ENCODE measurements at regions not wholly inside any gene's neighbourhood (a gene's known extent, or its start where the extent isn't known, plus 50 kb on each side); places are given as distances from the start of the nearest gene placed in this dataset.

DNA sequence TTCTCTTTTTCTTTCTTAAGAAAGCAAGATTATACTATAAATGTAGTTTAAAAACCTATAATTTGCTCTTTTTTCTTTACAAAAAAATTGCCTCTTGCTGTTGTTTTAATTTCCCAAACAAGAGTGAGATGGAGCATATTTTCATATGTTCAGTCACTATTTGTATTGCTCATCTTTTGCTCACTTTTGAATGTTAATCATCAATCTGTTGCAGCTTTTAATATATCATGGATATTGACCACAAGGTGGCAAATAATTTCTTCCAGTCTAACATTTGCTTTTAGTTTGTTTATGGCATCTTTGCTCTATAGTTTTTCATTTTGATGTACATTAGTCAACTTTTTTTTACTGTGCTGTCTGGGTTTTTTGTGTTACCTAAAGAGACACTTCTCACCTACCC is 112.6 kb upstream of the THRB start:
- TF ChIP-seq EZH2phosphoT487 (IDR thresholded peaks at IDR 0.05; ENCODE audit: insufficient read depth, low read depth) = no peak
- no peak for TF ChIP-seq EZH2 (IDR thresholded peaks at IDR 0.05; ENCODE audit: insufficient read depth, poor library complexity, severe bottlenecking)

All from GM23248 (cell line).